Liver (tissue), 3 donors: ENCODE measurements at regions not wholly inside any gene's neighbourhood (a gene's known extent, or its start where the extent isn't known, plus 50 kb on each side); places are given as distances from the start of the nearest gene placed in this dataset.

Experiments
- EGR1 ChIP-seq, 2 donors: IDR thresholded peaks; 2 replicates each; pipeline ENCODE4 v1.6.1; 2016 to 2018; ENCODE audit warnings: antibody characterized with exemption in 2 of 2, low read depth in 2 of 2
- FOXA1 ChIP-seq: IDR thresholded peaks from 2 replicates; pipeline ENCODE4 v1.6.1; 2016; ENCODE audit warnings: antibody characterized with exemption
- GABPA ChIP-seq, 2 donors: IDR thresholded peaks in 1 of 2; conservative IDR thresholded peaks in 1 of 2; 2 replicates each; pipeline ENCODE4 v1.6.1; 2016; ENCODE audit warnings: antibody characterized with exemption in 2 of 2, mild to moderate bottlenecking in 1 of 2, moderate library complexity in 1 of 2
- JUND ChIP-seq, 2 donors: IDR thresholded peaks; 2 replicates each; pipeline ENCODE4 v1.6.1; 2016; ENCODE audit warnings: antibody characterized with exemption in 2 of 2
- RAD21 ChIP-seq, 2 donors: IDR thresholded peaks; 2 replicates each; pipeline ENCODE4 v1.6.1; 2016; ENCODE audit warnings: antibody characterized with exemption in 2 of 2, mild to moderate bottlenecking in 2 of 2
- RXRA ChIP-seq, 2 donors: IDR thresholded peaks; 2 replicates each; pipeline ENCODE4 v1.6.1; 2017 to 2018; ENCODE audit warnings: antibody characterized with exemption in 2 of 2, mild to moderate bottlenecking in 1 of 2
- SP1 ChIP-seq: IDR thresholded peaks from 2 replicates; pipeline ENCODE4 v1.6.1; 2018; ENCODE audit warnings: antibody characterized with exemption, mild to moderate bottlenecking
- TAF1 ChIP-seq: conservative IDR thresholded peaks from 2 replicates; pipeline ENCODE4 v1.6.1; 2016; ENCODE audit warnings: antibody characterized with exemption, mild to moderate bottlenecking
- YY1 ChIP-seq: IDR thresholded peaks from 2 replicates; pipeline ENCODE4 v1.6.1; 2016; ENCODE audit warnings: antibody characterized with exemption, mild to moderate bottlenecking
- TF ChIP-seq, protein P1 (sequence below): fragments of 150-350 bp; IDR thresholded peaks from 2 replicates; pipeline ENCODE4 v1.5.1; 2017; ENCODE audit warnings: improper control_type of control experiment, low read depth, low read length; ENCODE audit not compliant: missing input control
- TF ChIP-seq, protein P2 (sequence below): IDR thresholded peaks from 2 replicates; pipeline ENCODE4 v1.6.1; 2016; ENCODE audit warnings: antibody characterized with exemption
- TF ChIP-seq, protein P3 (sequence below): IDR thresholded peaks from 2 replicates; pipeline ENCODE4 v1.6.1; 2016; ENCODE audit warnings: antibody characterized with exemption, mild to moderate bottlenecking
- TF ChIP-seq, protein P4 (sequence below): IDR thresholded peaks from 2 replicates; pipeline ENCODE4 v1.6.1; 2016; ENCODE audit warnings: antibody characterized with exemption
- TF ChIP-seq, protein P5 (sequence below): IDR thresholded peaks from 2 replicates; pipeline ENCODE4 v1.6.1; 2016; ENCODE audit warnings: antibody characterized with exemption
- donor health status: healthy.
- donor health status: healthy.

DNA sequence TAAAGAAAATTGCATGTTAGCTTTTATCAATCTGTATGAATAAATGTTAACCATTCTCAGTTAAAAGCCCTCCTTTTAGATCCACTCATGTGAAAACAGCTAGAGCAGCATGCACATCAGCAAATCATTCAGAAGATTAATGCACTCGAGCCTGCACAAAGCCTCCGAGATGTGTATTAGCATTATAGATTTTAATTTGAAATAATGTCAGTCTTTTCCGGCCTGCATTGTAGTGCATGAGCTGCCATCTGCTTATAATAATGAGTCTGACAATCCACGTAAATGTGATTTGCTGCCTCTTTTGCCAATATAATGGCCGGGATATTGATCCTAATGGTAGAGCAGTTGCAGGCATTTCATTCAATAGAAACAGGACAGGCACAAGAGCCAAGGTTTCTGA lies 585.1 kb downstream of the IRX1 start:
- TF ChIP-seq, protein P1, sequence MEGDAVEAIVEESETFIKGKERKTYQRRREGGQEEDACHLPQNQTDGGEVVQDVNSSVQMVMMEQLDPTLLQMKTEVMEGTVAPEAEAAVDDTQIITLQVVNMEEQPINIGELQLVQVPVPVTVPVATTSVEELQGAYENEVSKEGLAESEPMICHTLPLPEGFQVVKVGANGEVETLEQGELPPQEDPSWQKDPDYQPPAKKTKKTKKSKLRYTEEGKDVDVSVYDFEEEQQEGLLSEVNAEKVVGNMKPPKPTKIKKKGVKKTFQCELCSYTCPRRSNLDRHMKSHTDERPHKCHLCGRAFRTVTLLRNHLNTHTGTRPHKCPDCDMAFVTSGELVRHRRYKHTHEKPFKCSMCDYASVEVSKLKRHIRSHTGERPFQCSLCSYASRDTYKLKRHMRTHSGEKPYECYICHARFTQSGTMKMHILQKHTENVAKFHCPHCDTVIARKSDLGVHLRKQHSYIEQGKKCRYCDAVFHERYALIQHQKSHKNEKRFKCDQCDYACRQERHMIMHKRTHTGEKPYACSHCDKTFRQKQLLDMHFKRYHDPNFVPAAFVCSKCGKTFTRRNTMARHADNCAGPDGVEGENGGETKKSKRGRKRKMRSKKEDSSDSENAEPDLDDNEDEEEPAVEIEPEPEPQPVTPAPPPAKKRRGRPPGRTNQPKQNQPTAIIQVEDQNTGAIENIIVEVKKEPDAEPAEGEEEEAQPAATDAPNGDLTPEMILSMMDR = no peak
- TF ChIP-seq, protein P2, sequence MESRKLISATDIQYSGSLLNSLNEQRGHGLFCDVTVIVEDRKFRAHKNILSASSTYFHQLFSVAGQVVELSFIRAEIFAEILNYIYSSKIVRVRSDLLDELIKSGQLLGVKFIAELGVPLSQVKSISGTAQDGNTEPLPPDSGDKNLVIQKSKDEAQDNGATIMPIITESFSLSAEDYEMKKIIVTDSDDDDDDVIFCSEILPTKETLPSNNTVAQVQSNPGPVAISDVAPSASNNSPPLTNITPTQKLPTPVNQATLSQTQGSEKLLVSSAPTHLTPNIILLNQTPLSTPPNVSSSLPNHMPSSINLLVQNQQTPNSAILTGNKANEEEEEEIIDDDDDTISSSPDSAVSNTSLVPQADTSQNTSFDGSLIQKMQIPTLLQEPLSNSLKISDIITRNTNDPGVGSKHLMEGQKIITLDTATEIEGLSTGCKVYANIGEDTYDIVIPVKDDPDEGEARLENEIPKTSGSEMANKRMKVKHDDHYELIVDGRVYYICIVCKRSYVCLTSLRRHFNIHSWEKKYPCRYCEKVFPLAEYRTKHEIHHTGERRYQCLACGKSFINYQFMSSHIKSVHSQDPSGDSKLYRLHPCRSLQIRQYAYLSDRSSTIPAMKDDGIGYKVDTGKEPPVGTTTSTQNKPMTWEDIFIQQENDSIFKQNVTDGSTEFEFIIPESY = no peak
- no peak for TF ChIP-seq RAD21 (IDR thresholded peaks at IDR 0.05)
- no peak for TF ChIP-seq GABPA (IDR thresholded peaks at IDR 0.05 in 1 of 2, conservative IDR thresholded peaks at IDR 0.05 in 1 of 2)
- TF ChIP-seq, protein P3, sequence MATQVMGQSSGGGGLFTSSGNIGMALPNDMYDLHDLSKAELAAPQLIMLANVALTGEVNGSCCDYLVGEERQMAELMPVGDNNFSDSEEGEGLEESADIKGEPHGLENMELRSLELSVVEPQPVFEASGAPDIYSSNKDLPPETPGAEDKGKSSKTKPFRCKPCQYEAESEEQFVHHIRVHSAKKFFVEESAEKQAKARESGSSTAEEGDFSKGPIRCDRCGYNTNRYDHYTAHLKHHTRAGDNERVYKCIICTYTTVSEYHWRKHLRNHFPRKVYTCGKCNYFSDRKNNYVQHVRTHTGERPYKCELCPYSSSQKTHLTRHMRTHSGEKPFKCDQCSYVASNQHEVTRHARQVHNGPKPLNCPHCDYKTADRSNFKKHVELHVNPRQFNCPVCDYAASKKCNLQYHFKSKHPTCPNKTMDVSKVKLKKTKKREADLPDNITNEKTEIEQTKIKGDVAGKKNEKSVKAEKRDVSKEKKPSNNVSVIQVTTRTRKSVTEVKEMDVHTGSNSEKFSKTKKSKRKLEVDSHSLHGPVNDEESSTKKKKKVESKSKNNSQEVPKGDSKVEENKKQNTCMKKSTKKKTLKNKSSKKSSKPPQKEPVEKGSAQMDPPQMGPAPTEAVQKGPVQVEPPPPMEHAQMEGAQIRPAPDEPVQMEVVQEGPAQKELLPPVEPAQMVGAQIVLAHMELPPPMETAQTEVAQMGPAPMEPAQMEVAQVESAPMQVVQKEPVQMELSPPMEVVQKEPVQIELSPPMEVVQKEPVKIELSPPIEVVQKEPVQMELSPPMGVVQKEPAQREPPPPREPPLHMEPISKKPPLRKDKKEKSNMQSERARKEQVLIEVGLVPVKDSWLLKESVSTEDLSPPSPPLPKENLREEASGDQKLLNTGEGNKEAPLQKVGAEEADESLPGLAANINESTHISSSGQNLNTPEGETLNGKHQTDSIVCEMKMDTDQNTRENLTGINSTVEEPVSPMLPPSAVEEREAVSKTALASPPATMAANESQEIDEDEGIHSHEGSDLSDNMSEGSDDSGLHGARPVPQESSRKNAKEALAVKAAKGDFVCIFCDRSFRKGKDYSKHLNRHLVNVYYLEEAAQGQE = no peak
- TF ChIP-seq, protein P4, sequence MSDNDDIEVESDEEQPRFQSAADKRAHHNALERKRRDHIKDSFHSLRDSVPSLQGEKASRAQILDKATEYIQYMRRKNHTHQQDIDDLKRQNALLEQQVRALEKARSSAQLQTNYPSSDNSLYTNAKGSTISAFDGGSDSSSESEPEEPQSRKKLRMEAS = no peak
- TF ChIP-seq JUND (IDR thresholded peaks at IDR 0.05) = no peak
- no peak for TF ChIP-seq SP1
- TF ChIP-seq EGR1 (IDR thresholded peaks at IDR 0.05; ENCODE audit: low read depth in 2 of 2) = no peak
- TF ChIP-seq YY1 = no peak
- TF ChIP-seq, protein P5, sequence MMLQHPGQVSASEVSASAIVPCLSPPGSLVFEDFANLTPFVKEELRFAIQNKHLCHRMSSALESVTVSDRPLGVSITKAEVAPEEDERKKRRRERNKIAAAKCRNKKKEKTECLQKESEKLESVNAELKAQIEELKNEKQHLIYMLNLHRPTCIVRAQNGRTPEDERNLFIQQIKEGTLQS = no peak
- no peak for TF ChIP-seq FOXA1
- TF ChIP-seq TAF1 = no peak
- TF ChIP-seq RXRA (IDR thresholded peaks at IDR 0.05) = no peak
